ENCODE measurements at regions not wholly inside any gene's neighbourhood (a gene's known extent, or its start where the extent isn't known, plus 50 kb on each side); places are given as distances from the start of the nearest gene placed in this dataset.

DNA sequence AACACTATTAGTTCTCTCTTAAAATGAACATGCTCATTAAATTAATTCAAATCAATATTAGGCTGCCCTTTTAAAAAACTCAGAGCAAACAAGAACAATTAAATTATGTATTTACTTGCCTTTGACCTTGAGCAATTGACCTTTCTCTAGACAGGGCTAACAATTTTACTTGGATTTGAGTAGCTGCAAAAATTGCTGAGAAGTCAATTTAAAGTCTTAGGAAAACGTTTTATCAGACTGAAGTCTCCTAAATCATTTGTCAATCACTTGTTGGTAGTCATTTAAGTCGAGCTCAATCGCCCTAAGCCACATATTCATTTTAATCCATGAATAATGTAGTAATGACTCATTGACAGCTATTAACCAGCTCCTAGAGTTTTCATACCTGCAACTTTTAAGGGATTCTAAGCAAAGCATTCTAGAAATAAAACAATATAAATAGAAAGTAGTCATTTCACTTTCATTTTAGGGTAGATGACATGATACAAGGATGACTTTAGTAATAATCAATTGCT lies 84.9 kb upstream of the SEC61G start:
- H3K27me3 ChIP-seq (ENCODE audit: insufficient read depth) = no peaks in the 10 kb centered on the region
- Mint-ChIP-seq H3K4me3 (no peak overlapping the region), H3K27me3 (ENCODE audit: insufficient read depth, low read depth, poor library complexity) (peaks cover 2% of the 10 kb centered on the region), H3K9me3 (no peaks in the 10 kb centered on the region), H3K36me3 (ENCODE audit: low read depth) (no peaks in the 10 kb centered on the region), H3K4me1 (peaks cover 5% of the 10 kb centered on the region; the same call in 2 of the 3 replicates), H3K27ac (no peak overlapping the region)
- H4K20me1 ChIP-seq (replicated peaks; ENCODE audit: insufficient read depth) = no peaks in the 10 kb centered on the region
- H3K79me2 ChIP-seq (replicated peaks; ENCODE audit: insufficient read depth) = no peaks in the 10 kb centered on the region
- H3K9me2 ChIP-seq (ENCODE audit: insufficient read depth) = no peaks in the 10 kb centered on the region
- 0 out of 2 replicates have a peak, but pooled peaks cover 6% of the 10 kb centered on the region for H3K4me1 ChIP-seq (ENCODE audit: insufficient read depth)
- no peaks in the 10 kb centered on the region for H3F3A ChIP-seq (replicated peaks; ENCODE audit: low read depth)
- H3K4me2 ChIP-seq = no peak overlapping the region
- TF ChIP-seq EZH2phosphoT487 (IDR thresholded peaks at IDR 0.05; ENCODE audit: unreplicated experiment) (no peak), ZNF331 (CRISPR knock-in tag; IDR thresholded peaks at IDR 0.05; ENCODE audit: low read depth) (no peak), EZH2 (IDR thresholded peaks at IDR 0.05; ENCODE audit: low read depth, unreplicated experiment) (no peak), STAT1 (IDR thresholded peaks at IDR 0.05; ENCODE audit: unreplicated experiment) (no peak), JUNB (IDR thresholded peaks at IDR 0.05; ENCODE audit: unreplicated experiment) (no peak), ZNF114 (CRISPR knock-in tag; IDR thresholded peaks at IDR 0.05) (no peak)
- TF ChIP-seq, protein P1, sequence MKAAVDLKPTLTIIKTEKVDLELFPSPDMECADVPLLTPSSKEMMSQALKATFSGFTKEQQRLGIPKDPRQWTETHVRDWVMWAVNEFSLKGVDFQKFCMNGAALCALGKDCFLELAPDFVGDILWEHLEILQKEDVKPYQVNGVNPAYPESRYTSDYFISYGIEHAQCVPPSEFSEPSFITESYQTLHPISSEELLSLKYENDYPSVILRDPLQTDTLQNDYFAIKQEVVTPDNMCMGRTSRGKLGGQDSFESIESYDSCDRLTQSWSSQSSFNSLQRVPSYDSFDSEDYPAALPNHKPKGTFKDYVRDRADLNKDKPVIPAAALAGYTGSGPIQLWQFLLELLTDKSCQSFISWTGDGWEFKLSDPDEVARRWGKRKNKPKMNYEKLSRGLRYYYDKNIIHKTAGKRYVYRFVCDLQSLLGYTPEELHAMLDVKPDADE (IDR thresholded peaks at IDR 0.05) = no peak
- TF ChIP-seq, protein P2, sequence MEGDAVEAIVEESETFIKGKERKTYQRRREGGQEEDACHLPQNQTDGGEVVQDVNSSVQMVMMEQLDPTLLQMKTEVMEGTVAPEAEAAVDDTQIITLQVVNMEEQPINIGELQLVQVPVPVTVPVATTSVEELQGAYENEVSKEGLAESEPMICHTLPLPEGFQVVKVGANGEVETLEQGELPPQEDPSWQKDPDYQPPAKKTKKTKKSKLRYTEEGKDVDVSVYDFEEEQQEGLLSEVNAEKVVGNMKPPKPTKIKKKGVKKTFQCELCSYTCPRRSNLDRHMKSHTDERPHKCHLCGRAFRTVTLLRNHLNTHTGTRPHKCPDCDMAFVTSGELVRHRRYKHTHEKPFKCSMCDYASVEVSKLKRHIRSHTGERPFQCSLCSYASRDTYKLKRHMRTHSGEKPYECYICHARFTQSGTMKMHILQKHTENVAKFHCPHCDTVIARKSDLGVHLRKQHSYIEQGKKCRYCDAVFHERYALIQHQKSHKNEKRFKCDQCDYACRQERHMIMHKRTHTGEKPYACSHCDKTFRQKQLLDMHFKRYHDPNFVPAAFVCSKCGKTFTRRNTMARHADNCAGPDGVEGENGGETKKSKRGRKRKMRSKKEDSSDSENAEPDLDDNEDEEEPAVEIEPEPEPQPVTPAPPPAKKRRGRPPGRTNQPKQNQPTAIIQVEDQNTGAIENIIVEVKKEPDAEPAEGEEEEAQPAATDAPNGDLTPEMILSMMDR (conservative IDR thresholded peaks at IDR 0.05; ENCODE audit: low read depth in 2 of 2) = no peak
- H3K36me3 ChIP-seq (ENCODE audit: insufficient read depth) = no peaks in the 10 kb centered on the region
- H3K4me3 ChIP-seq = no peak overlapping the region
- no peak for ATAC-seq
- no peak overlapping the region for H3K27ac ChIP-seq (ENCODE audit: low read depth)
- no peak overlapping the region for H2AFZ ChIP-seq
- no peak for DNase-seq (ENCODE audit: low spot score)

DNA sequence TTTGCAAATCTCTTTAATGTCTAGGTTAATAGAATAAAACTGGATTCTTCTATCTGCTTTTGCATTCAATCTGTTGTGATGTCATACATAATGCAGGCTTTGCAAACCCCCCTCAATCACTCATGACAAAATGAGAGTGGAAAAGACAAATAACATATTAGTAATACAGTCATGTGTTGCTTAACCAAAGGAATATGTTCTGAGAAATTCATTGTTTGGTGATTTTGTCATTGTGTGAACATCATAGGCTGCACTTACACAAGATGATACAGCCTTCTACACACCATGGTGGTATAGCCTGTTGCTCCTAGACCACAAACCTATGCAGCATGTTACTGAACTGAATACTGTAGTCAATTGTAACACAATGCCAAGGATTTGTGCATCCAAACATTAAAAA lies 87.3 kb upstream of the SEC61G start:
- H3K4me1 Mint-ChIP-seq = peaks cover 5% of the 10 kb centered on the region; the same call in 2 of the 3 replicates
- no peak for ATAC-seq
- H3K36me3 Mint-ChIP-seq (ENCODE audit: low read depth) = peaks cover 12% of the 10 kb centered on the region
- Histone ChIP-seq H3K4me3 (no peak overlapping the region), H3K79me2 (replicated peaks; ENCODE audit: insufficient read depth) (no peaks in the 10 kb centered on the region), H4K20me1 (replicated peaks; ENCODE audit: insufficient read depth) (no peaks in the 10 kb centered on the region), H3F3A (replicated peaks; ENCODE audit: low read depth) (no peaks in the 10 kb centered on the region), H3K27me3 (ENCODE audit: insufficient read depth) (no peaks in the 10 kb centered on the region), H3K27ac (ENCODE audit: low read depth) (no peak overlapping the region), H3K4me1 (ENCODE audit: insufficient read depth) (0 out of 2 replicates have a peak, but pooled peaks cover 6% of the 10 kb centered on the region), H3K36me3 (ENCODE audit: insufficient read depth) (0 out of 2 replicates have a peak, but pooled peaks cover 4% of the 10 kb centered on the region), H3K9me2 (ENCODE audit: insufficient read depth) (no peaks in the 10 kb centered on the region), H3K4me2 (no peak overlapping the region), H2AFZ (no peak overlapping the region)
- H3K27ac Mint-ChIP-seq = no peak overlapping the region
- H3K27me3 Mint-ChIP-seq (ENCODE audit: insufficient read depth, low read depth, poor library complexity) = peaks cover 2% of the 10 kb centered on the region
- DNase-seq (ENCODE audit: low spot score) = no peak
- no peak overlapping the region for H3K4me3 Mint-ChIP-seq
- TF ChIP-seq, protein P3, sequence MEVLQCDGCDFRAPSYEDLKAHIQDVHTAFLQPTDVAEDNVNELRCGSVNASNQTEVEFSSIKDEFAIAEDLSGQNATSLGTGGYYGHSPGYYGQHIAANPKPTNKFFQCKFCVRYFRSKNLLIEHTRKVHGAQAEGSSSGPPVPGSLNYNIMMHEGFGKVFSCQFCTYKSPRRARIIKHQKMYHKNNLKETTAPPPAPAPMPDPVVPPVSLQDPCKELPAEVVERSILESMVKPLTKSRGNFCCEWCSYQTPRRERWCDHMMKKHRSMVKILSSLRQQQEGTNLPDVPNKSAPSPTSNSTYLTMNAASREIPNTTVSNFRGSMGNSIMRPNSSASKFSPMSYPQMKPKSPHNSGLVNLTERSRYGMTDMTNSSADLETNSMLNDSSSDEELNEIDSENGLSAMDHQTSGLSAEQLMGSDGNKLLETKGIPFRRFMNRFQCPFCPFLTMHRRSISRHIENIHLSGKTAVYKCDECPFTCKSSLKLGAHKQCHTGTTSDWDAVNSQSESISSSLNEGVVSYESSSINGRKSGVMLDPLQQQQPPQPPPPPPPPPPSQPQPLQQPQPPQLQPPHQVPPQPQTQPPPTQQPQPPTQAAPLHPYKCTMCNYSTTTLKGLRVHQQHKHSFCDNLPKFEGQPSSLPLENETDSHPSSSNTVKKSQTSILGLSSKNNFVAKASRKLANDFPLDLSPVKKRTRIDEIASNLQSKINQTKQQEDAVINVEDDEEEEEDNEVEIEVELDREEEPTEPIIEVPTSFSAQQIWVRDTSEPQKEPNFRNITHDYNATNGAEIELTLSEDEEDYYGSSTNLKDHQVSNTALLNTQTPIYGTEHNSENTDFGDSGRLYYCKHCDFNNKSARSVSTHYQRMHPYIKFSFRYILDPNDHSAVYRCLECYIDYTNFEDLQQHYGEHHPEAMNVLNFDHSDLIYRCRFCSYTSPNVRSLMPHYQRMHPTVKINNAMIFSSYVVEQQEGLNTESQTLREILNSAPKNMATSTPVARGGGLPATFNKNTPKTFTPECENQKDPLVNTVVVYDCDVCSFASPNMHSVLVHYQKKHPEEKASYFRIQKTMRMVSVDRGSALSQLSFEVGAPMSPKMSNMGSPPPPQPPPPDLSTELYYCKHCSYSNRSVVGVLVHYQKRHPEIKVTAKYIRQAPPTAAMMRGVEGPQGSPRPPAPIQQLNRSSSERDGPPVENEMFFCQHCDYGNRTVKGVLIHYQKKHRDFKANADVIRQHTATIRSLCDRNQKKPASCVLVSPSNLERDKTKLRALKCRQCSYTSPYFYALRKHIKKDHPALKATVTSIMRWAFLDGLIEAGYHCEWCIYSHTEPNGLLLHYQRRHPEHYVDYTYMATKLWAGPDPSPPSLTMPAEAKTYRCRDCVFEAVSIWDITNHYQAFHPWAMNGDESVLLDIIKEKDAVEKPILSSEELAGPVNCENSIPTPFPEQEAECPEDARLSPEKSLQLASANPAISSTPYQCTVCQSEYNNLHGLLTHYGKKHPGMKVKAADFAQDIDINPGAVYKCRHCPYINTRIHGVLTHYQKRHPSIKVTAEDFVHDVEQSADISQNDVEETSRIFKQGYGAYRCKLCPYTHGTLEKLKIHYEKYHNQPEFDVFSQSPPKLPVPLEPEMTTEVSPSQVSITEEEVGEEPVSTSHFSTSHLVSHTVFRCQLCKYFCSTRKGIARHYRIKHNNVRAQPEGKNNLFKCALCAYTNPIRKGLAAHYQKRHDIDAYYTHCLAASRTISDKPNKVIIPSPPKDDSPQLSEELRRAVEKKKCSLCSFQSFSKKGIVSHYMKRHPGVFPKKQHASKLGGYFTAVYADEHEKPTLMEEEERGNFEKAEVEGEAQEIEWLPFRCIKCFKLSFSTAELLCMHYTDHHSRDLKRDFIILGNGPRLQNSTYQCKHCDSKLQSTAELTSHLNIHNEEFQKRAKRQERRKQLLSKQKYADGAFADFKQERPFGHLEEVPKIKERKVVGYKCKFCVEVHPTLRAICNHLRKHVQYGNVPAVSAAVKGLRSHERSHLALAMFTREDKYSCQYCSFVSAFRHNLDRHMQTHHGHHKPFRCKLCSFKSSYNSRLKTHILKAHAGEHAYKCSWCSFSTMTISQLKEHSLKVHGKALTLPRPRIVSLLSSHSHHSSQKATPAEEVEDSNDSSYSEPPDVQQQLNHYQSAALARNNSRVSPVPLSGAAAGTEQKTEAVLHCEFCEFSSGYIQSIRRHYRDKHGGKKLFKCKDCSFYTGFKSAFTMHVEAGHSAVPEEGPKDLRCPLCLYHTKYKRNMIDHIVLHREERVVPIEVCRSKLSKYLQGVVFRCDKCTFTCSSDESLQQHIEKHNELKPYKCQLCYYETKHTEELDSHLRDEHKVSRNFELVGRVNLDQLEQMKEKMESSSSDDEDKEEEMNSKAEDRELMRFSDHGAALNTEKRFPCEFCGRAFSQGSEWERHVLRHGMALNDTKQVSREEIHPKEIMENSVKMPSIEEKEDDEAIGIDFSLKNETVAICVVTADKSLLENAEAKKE (CRISPR knock-in tag; IDR thresholded peaks at IDR 0.05) = no peak
- peaks cover 18% of the 10 kb centered on the region for H3K9me3 Mint-ChIP-seq

Measured in GM23338 (cell line).